OCI-LY7 (cell line): ENCODE measurements at regions not wholly inside any gene's neighbourhood (a gene's known extent, or its start where the extent isn't known, plus 50 kb on each side); places are given as distances from the start of the nearest gene placed in this dataset.

Source experiments
- CTCF ChIP-seq: fragments of 200-600 bp; sonication (generic); conservative IDR thresholded peaks from 2 replicates; pipeline ENCODE4 v1.5.1; 2014; ENCODE audit warnings: mild to moderate bottlenecking, antibody characterized with exemption, low read length, moderate library complexity, mixed read lengths
- EZH2phosphoT487 ChIP-seq: fragments of 200-600 bp; sonication (generic); IDR thresholded peaks from 2 replicates; pipeline ENCODE4 v1.6.1; 2018; ENCODE audit warnings: low read depth, borderline replicate concordance, mild to moderate bottlenecking, mixed run types, antibody characterized with exemption, low read length, moderate library complexity, mixed read lengths

DNA sequence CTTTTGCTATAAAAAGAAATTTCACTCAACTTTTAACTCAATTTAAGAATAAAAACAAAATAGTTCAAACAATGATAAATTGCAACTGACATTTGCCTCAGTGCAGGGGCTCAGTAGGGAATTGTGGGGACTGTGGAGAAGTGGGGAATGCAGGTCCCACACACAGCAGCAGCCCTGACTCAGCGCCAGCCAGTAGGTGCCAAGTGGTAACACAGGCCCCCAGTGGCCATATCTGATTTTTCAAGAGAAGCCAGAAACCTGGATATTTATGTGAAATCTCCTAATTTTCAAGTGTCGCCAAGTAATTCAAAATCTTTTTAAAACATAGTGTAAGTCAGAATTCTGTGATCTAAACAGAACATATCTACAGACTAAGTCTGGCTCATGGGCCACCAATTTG lies 186.3 kb downstream of the EN1 start:
- no peak for TF ChIP-seq CTCF
- TF ChIP-seq EZH2phosphoT487, result no peak
